ENCODE measurements at regions not wholly inside any gene's neighbourhood (a gene's known extent, or its start where the extent isn't known, plus 50 kb on each side); places are given as distances from the start of the nearest gene placed in this dataset.
"Not testable (repeated sequence)": the region's sequence is repeated elsewhere in the genome, so short reads cannot be mapped to it uniquely, and the experiment has no call there.

DNA sequence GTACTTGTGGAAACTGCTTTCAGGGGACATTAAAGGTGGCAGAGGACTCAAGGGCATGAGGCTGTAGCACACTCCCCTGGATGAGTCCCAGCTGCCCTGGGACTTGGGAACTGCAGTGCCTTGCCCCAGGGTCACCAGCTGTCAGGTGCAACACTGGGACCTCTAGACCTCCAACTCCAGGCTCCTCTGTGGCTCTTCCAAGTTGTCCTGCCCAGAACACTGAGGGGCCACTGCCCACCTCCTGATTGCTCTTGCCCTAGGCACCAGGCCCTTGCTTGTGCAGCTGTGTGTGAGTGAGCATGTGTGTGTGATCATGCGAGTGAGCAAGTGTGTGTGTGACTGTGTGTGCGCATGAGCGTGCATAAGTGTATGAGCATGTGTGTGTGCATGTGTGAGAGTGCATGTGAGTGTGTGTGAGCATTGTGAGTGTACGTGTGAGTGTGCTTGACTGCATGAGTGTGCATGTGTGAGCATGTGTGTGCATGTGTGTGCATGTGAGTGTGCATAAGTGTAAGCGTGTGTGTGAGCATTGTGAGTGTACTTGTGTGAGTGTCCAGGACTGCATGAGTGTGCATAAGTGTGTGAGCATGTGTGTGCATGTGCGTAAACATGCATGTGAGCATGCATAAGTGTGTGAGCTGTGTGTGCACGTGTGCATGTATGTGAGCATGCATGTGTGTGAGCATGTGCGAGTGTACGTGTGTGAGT lies 301.5 kb downstream of the NDUFA10 start:
- DNase-seq = no peak

- no peak for DNase-seq
Measured at GRCh38 chr2:239722760-239723470, 302.2 kb downstream of the NDUFA10 start.

DNA sequence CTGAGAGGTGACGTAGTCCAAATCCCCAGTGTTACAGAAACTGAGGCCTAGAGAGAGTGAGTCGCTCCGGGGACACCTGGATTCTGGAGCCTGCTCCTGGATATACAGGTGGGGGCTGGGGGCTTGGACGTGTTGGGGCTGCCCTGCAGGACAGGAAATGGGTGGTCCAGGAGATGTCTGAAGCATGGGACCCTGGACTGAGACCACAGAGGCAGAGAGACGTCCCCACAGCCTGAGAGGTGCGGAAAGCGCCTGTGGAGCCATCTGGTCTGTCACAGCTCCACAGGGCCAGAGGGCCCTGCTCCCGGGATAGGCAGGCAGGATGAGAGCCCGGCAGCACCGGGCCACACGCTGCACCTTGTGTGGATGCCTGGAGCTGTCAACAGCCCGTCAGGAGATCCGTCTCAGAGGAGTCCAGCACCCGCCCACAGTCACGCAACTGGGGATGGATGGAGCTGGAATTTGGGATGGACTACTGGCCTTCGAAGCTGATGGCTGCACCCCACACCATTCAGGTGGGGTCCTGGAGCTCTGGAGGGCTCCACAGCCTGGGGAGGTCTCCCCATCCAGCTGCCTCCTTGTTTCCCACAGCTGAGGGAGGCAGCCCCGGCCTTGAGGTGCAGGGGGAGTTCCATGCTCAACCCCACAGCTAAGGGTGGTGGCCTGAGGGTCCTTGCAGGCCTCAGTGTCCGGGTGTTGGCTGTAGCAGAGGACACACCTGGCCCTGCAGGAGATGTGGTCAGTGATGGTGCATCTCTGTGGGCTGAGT lies 303.0 kb downstream of the NDUFA10 start:
- DNase-seq = no peak

DNA sequence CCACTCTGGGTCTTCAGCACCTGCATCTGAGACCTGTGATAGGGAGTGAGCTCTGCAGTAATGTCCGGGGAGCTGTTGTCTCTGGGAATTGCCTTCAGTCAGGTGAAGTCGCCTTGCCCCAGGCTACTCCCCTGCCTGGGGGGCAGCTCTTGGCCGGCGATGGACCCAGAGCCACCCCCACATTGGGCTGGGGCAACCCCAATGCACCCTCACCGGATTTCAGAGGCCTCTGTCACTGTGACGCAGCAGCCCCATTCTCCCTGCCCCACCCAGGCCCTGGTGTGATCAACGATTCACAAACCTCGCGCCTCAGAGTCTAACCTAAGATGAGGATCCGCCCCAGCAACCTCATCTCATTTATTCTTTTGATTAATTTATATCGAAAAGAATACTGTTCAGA lies 303.6 kb downstream of the NDUFA10 start:
- DNase-seq = no peak

DNA sequence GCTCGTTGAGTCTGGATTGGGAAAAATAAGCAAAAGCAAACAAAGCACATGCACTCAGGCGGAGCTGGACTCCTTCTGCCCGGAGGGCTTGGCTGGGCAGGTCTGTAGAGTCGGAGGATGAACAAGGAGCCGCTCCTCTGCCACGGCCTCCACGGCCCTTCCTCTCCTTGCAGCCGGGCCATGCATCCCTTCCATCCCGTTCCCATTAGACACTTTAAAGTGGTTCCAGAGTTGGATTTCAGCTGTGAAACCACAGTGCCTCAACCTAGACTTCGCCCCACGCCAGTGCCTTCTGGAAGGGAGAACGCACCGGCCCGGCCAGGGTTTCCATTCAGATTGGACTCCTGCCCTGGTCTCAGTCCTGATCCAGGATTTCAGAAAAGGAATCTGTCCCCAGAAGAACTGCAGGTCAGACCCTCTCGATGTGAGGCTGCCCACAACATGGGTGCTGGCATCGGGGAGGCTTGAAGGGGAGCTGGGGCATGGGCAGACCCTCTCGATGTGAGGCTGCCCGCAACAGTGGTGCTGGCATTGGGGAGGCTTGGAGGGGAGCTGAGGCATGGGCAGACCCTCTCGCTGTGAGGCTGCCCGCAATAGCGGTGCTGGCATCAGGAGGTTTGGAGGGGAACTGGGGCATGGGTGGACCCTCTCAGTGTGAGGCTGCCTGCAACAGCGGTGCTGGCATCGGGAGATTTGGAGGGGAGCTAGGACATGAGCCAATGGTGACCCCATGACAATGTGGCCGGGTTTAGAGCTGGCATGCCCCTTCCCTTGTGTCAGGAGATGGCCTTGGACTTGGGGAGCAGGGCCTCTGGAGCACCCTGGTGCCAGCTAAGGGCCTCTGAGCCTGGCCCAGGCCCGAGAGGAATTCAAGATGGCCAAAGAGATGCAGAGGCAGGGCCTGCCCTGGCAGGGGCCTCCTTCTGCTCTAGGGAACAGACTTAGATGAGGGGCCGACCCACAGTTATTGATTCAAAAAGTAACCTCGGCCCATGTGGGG lies 304.5 kb downstream of the NDUFA10 start:
- DNase-seq = no peak

DNA sequence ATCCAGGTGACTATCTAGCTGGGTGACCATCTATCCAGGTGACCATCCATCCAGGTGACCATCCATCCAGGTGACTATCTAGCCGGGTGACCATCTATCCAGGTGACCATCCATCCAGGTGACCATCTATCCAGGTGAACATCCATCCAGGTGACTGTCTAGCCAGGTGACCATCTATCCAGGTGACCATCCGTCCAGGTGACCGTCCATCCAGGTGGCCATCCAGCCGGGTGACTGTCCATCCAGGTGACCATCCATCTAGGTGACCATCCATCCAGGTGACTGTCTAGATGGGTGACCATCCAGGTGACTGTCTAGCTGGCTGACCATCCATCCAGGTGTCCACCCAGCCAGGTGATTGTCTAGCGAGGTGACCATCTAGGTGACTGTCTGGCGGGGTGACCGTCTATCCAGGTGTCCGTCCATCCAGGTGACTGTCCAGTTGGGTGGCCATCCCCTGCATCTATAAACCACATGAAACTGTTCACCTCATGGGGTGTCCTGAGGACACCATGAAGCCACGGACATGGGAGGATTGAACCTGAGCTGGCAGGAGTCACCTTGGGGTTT lies 305.3 kb downstream of the NDUFA10 start:
- DNase-seq = no peak

DNA sequence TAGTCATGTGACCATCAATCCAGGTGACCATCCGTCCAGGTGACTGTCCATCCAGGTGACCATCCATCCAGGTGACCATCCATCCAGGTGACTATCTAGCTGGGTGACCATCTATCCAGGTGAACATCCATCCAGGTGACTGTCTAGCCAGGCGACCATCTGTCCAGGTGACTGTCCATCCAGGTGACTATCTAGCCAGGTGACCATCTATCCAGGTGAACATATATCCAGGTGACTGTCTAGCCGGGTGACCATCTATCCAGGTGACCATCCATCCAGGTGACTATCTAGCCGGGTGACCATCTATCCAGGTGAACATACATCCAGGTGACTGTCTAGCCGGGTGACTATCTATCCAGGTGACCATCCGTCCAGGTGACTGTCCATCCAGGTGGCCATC lies 306.2 kb downstream of the NDUFA10 start:
- DNase-seq = not testable (repeated sequence)

GRCh38 chr2:239717706-239718105 lies 307.4 kb downstream of the NDUFA10 start:
- no peak for DNase-seq

- no peak for DNase-seq
Measured at GRCh38 chr2:239717319-239717675, 307.8 kb downstream of the NDUFA10 start.

DNA sequence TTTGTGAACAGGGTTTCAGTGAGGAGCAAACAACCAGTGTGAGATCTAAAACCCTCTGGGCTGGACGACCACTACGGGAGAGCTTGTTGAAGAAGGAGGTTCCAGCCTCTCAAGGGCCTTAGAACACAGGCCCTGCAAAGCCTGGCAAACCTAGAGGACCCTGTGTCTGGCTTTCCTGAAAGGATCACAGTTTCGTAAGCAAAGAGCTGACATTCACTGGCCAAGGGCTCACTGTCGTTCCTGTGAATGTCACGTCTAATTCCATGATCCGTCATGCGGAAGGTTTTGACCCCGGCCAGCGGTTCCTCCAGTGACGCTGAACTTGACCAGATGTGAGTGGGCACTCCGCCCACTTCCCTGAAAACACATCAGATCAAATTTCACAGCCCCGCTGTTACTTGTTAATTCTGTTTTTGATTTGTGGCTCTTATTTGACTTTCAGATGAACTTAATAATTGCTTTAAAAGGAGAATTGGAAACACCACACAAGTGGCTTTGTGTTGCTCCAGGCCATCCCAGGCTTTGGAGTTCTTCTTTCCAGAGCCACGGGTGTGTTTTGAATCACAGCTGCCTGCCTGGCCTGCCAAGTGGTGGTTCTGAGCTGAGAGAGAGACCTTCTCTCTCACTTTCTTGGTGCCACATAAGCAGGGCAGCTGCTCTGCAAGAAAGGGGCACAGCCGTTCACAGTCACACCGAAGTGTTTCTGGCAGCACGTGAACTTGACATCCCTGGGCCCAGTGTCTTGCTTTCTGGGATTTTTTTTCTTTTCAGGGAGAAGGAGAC lies 308.4 kb downstream of the NDUFA10 start:
- DNase-seq = no peak

- DNase-seq = no peak
Measured at GRCh38 chr2:239716009-239716408, 309.1 kb downstream of the NDUFA10 start.

DNA sequence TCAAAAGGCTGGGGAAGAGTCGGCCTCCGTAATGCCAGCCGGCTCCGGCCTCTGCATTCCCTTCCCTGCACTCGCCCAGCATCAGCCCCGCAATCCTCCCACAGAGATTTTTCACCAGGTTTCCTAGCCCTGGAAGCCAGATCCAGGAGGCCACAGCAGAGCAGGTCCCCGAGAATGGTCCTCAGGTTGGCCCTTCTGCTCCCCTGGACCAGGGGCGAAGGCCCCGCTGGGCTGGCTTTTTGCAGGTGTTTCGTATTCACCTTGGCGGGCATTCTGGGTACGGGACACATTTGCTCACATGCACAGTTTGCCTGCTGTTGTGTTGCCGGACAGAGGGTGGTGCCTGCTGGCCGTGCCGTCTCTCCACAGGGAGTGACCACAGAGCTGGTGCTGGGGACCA lies 309.5 kb downstream of the NDUFA10 start:
- no peak for DNase-seq

DNA sequence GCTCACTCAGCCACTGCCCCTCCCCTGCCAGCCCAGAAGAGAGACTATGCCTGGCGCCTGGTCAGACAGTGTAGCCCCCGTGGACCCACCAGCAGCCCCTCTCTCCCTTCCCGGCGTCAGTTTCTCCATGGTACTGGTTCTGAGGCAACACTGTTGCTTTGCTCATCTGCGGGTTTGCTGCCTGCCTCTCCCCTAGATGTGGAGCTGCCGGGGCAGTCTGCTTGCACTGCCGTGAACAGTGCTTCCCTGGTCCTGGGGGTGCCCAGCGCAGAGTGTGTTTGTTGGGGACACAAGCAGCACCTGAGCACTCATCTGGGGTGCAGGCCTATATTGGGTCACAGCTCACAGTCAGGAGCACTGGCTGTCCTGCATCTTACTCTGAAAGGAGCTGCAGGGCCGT lies 309.9 kb downstream of the NDUFA10 start:
- no peak for DNase-seq

- no peak for DNase-seq
Measured at GRCh38 chr2:239714116-239714515, 311.0 kb downstream of the NDUFA10 start.

DNA sequence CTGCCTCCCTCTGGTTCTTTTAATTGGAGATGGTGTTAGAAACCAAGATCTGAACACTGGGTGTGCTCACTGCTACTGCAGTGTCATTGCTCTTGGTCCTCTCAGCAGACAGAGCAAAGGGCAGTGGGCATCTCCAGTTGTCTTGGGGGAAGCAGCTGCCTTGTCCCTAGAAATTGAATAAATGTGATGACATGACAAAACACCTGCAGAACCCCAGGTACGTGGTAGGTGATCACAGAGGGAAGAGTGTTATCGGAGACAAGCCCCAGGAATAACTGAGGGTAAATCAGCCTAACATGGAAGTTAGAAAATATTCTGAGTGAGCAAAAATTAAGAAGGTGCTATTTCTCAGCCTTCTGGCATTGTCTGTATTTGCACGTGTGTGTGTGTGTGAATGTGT lies 311.9 kb upstream of the HDAC4 start:
- no peak for DNase-seq

DNA sequence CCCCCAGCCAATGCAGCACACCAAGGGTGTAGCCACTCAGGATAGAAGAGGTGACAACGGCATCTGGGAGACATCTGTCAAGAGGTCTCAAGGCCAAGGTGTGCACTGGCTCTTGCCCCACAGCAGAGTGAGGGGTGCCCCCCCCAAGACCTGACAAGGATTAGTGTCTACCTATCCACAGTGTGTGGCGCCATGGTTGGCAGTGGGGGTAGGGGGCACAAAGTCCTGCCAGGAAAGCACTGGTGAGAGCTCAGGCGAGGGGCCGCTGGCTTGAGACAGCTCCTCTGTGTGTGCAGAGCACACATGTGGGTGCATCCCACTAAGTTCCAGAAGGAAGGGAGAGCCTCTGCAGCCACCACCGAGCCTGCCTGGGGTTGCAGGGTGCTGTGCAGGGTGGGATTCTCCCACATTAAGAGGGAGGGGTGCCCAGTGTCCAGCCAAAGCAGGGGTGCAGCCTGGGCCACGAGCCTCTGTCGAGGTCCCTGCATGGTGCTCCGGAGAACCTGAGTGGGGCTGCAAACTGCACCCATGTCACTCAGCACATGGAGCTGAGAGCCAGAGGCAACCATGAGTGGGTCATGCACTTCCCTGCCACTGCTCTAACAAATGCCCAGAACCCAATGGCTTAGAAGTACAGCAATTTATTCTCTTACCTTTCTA lies 311.2 kb upstream of the HDAC4 start:
- no peak for DNase-seq

GRCh38 chr2:239710953-239711861 lies 310.4 kb upstream of the HDAC4 start:
- no peak for DNase-seq

GRCh38 chr2:239706367-239706766 lies 305.5 kb upstream of the HDAC4 start:
- DNase-seq = no peak

DNA sequence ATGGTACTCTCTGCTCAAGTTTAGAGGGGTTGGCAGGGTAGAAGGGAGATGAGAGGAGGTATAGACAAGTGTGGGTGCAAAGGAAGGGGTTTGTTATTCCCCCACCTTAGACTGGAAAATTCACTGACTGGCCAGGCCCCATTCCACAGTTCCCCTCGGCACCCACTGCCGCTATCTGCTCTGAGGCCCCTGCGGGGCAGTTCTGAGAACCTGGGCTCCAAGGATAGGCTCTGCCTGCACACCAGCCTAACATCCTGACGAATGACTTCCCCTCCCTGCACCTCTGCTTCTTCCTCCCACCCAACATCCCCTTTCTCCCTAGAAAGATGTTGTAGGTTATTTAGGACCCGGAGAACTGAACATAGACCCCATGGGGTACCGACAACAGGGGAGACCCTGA lies 303.9 kb upstream of the HDAC4 start:
- no peak for DNase-seq

GRCh38 chr2:239703834-239704233 lies 303.0 kb upstream of the HDAC4 start:
- DNase-seq = no peak
